22Rv1 (cell line): ENCODE measurements at regions not wholly inside any gene's neighbourhood (a gene's known extent, or its start where the extent isn't known, plus 50 kb on each side); places are given as distances from the start of the nearest gene placed in this dataset.
"Not testable (repeated sequence)": the region's sequence is repeated elsewhere in the genome, so short reads cannot be mapped to it uniquely, and the experiment has no call there.

ENCODE experiments used
- H3K27ac ChIP-seq: fragments of 450-650 bp; 2 replicates; pipeline ENCODE4 v1.5.1; 2017
- ZFX ChIP-seq: fragments of 450-650 bp; IDR thresholded peaks from 2 replicates; pipeline ENCODE4 v1.6.1; 2017; ENCODE audit warnings: antibody characterized with exemption, borderline replicate concordance
- TF ChIP-seq, protein P1 (sequence below): fragments of 450-650 bp; IDR thresholded peaks from 2 replicates; pipeline ENCODE4 v1.5.1; 2017; ENCODE audit warnings: mild to moderate bottlenecking

- no peak overlapping the region for H3K27ac ChIP-seq
- TF ChIP-seq, protein P1, sequence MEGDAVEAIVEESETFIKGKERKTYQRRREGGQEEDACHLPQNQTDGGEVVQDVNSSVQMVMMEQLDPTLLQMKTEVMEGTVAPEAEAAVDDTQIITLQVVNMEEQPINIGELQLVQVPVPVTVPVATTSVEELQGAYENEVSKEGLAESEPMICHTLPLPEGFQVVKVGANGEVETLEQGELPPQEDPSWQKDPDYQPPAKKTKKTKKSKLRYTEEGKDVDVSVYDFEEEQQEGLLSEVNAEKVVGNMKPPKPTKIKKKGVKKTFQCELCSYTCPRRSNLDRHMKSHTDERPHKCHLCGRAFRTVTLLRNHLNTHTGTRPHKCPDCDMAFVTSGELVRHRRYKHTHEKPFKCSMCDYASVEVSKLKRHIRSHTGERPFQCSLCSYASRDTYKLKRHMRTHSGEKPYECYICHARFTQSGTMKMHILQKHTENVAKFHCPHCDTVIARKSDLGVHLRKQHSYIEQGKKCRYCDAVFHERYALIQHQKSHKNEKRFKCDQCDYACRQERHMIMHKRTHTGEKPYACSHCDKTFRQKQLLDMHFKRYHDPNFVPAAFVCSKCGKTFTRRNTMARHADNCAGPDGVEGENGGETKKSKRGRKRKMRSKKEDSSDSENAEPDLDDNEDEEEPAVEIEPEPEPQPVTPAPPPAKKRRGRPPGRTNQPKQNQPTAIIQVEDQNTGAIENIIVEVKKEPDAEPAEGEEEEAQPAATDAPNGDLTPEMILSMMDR = no peak
- no peak for TF ChIP-seq ZFX
Observed at GRCh38 chr1:221981461-221981860, 239.6 kb upstream of the DUSP10 start.

DNA sequence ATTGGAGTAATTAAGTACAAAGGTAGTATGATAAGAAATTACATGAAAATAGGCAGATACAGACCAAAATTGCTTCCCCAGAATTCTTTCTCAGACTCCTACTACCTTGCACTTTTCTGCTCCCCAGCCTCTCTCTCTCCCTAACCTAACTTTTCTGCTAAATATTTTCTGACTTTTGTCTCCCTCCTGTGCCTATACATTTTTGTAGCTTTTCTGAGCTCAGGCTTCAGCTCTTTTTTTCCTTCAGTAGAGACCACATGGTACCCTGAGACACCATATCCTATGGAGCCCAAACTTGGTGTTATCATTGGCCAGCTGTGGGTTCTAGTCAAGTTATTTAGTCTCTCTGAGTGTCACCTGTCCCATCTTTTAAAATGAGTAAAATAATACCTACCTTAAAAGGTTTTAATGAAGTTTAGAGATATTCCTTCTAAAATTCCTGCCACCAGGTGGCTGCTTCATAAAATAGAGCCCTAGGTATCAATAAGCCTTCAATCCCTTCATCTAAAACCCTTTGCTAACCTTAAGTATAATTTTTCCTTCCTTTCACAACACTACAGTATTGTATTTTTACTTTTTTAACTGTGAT lies 237.6 kb upstream of the DUSP10 start:
- H3K27ac ChIP-seq = no peak overlapping the region
- TF ChIP-seq ZFX = no peak
- TF ChIP-seq, protein P1 = peak; percentile 46; the same call in 1 of the 2 replicates

DNA sequence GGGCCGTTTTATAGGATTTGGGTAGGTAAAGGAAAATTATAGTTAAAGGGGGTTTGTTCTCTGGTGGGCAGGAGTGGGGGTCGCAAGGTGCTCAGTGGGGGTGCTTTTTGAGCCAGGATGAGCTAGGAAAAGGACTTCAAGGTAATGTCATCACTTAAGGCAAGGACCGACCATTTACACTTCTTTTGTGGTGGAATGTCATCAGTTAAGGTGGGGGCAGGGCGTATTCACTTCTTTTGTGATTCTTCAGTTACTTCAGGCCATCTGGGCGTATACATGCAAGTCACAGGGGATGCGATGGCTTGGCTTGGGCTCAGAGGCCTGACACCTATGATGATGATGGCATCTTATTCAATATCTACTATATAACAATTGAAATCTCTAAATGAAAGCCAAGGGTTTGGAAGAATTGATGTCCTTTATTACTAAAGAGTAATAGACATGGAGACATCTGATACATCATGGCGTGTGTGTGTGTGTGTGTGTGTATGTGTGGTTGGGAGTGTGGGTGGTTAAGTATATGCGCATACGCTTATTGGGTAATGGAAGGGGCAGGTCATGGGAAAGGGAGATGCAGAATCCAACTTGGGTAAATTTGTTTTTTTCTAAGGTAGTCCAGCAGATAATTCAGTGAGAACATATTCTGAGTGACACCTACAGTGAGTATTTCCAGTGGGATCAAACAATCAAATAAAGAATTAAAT lies 236.9 kb upstream of the DUSP10 start:
- not testable (repeated sequence) for H3K27ac ChIP-seq

- not testable (repeated sequence) for H3K27ac ChIP-seq
Observed at GRCh38 chr1:221973787-221974186, 231.9 kb upstream of the DUSP10 start.

- TF ChIP-seq, protein P1 = no peak
- no peak for TF ChIP-seq ZFX
- no peak overlapping the region for H3K27ac ChIP-seq
Observed at GRCh38 chr1:221972276-221973235, 230.7 kb upstream of the DUSP10 start.

DNA sequence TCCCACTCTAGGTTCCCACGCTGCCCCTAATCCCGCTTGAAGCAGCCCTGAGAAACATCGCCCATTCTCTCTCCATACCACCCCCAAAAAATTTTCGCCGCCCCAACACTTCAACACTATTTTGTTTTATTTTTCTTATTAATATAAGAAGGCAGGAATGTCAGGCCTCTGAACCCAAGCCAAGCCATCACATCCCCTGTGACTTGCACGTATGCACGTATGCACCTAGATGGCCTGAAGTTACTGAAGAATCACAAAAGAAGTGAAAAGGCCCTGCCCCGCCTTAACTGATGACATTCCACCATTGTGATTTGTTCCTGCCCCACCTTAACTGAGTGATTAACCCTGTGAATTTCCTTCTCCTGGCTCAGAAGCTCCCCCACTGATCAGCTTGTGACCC lies 229.1 kb upstream of the DUSP10 start:
- not testable (repeated sequence) for H3K27ac ChIP-seq

GRCh38 chr1:221969298-221969858 lies 227.5 kb upstream of the DUSP10 start:
- not testable (repeated sequence) for H3K27ac ChIP-seq

DNA sequence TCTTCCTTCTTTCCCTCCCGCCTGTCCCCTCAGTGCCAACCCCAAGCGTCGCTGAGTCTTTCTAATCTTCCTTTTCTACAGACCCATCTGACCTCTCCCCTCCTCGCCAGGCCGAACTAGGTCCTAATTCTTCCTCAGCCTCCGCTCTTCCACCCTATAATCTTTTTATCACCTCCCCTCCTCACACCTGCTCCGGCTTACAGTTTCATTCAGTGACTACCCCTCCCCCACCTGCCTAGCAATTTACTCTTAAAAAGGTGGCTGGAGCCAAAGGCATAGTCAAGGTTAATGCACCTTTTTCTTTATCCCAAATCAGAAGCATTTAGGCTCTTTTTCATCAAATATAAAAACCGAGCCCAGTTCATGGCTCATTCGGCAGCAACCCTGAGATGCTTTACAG lies 225.6 kb upstream of the DUSP10 start:
- not testable (repeated sequence) for H3K27ac ChIP-seq

GRCh38 chr1:221966888-221967287 lies 225.0 kb upstream of the DUSP10 start:
- not testable (repeated sequence) for H3K27ac ChIP-seq

DNA sequence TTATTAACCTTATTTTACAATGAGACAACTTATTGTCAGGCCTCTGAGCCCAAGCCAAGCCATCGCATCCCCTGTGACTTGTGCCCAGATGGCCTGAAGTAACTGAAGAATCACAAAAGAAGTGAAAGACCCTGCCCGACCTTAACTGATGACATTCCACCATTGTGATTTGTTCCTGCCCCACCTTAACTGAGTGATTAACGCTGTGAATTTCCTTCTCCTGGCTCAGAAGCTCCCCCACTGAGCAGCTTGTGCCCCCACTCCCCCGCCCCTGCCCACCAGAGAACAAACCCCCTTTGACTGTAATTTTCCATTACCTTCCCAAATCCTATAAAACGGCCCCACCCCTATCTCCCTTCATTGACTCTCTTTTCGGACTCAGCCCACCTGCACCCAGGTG lies 224.0 kb upstream of the DUSP10 start:
- H3K27ac ChIP-seq = not testable (repeated sequence)

DNA sequence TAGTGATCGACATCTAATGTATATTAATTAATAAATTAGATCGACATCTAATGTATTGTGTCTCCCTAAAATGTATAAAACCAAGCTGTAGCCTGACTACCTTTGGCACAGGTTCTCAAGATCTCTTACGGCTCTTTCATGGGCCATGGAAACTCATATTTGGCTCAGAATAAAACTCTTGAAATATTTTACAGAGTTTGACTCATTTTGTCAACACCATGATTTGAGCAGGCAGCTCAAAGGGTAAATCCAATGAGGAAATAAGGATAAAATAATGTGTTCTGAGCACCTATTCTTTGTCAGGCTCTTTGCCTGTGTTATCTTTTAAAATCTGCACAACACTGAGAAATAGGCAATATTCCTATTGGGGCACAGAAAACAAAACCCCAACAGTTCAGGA lies 223.4 kb upstream of the DUSP10 start:
- TF ChIP-seq ZFX = no peak
- TF ChIP-seq, protein P1 = no peak
- H3K27ac ChIP-seq = no peak overlapping the region
